NCI-H82 (cell line): ENCODE measurements at regions not wholly inside any gene's neighbourhood (a gene's known extent, or its start where the extent isn't known, plus 50 kb on each side); places are given as distances from the start of the nearest gene placed in this dataset.
A peak's percentile ranks its signal among the peaks of the same experiment; 100 is the strongest.

Experiments
- DNase-seq: peaks from one replicate; lab custom pipeline; 2025; lab: John Stamatoyannopoulos, UW

DNA sequence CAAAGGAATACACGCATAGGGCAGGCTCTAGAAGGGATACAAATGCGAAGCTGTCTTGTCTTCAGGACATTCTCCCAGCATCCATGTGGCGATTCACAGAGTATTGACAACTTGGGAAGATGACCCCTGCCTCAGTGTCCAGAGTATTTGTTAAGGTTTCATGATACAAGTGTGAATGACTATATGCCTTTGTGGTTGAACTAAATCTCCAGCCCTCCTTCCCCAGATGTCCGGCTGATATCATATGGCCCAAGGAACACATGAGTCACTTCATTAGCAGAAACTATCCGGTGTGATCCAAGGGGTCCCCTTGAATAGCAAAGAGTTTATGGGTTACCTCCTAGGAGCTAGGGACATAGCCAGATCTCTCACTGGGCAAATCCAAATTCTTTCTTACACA is 151.0 kb downstream of the INSIG2 start:
- no peak for DNase-seq

DNA sequence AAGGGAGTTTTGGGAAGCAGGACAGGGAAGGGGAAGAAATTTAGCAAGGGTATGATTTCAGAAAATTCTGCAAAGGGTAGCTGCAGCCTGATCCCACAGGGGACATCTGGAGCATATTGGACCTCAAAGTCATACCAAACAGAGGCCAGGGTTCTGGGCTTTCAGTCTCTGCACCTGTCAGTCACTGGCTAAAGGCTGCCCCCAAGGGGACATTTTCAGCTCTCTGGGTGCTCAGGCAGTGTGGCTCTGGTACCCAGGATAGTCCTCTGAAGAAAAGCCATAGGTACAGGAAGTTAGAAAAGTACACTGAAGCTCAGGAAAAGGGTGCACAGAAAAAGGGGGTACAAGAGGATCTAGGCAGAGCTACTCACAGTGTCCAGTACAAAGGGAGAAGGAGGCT is 149.2 kb downstream of the INSIG2 start:
- DNase-seq = no peak

DNA sequence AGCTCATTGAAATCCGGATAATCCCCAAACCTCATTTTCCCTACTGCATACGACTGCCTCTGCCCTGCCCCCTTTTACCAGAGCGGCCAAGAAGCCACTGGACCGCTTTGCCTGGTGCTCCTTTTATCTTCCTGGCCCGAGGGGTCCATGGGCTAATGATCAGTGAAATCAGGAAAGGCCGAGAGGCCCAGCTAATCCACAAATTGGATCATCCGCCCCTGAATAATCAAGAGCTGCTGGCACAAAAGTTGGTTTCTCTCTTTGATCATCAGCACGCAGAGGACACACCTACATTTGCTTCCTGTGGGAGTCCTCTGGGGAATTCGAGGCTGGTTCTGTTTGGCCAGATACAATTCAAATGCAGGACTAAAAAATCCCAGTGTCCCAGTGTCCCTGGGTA is 144.5 kb downstream of the INSIG2 start:
- DNase-seq = peak; percentile 79

DNA sequence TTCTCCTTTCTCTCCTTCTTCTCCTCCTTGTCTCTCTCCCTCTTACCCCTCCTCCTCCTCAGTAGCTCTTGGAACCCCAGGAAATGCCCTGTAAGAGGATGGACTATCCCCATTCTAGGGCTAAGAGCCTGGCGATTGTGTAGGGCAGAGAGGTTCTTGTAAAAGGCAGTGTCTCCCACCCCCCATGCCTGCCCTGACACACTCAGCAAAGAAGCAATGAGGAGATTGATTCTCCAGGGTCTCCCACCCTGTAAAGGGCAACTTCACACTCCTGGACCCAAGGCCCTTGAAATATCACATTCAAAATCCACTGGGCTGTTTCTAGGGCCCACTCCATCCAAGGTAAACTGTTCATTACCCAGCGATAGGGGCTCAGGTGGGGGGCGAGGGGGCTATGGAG is 144.1 kb downstream of the INSIG2 start:
- no peak for DNase-seq

DNA sequence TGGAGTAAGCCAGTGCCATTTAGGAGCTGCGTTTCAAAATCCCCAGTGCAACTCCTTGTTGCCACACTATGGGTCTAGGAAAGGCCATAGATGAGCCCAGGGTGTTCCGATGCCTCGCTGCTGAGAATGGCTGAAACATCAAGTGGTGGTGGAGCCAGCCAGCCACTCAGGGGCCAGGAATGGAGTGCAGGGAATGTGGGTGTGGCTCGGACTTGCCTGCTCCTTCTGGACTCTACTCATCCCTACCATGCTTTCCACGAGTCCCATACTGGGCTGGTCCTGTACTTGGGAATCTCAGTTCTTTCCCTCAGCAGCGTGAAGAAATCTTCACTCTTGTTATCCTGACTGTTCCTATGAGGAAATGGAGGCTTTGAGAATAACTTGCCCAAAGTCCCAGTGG is 143.5 kb downstream of the INSIG2 start:
- DNase-seq = no peak

DNA sequence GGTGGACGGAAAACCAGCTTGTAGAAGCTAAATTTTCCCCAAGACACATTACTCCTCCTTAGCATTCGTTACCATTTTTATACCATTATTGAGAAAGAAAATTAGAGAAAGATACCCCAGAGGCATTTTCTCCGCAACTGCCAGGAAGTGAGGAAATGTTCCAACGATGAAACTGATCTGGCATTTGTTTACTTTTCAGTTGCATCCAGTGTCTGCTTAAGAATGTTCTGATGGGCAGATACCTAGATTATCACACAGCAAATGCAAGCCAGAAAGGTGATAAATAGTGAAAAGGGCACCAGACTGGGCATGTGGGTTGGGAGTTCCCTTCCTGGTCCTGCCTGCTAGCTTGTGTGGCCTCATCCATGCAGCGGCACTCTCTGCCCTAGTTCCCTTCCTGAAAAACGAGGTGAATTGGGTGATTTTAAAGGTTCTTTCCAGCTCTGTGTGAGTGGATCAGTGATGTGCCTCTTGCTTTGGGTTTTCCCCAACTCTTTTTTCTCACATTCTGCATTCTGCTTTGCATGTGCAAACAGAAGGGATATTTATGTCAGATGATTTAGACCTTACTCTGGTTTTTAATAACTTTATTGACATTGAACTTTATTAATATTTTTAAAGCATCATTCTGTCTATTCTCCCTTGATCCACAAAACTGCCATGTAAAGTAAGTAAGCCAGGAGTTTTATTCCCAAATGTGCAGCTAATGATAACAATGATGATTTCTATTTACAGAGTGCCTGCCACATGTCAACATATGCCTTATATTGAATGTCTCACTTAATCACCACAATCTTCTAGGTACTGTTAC is 139.6 kb downstream of the INSIG2 start:
- DNase-seq = no peak

DNA sequence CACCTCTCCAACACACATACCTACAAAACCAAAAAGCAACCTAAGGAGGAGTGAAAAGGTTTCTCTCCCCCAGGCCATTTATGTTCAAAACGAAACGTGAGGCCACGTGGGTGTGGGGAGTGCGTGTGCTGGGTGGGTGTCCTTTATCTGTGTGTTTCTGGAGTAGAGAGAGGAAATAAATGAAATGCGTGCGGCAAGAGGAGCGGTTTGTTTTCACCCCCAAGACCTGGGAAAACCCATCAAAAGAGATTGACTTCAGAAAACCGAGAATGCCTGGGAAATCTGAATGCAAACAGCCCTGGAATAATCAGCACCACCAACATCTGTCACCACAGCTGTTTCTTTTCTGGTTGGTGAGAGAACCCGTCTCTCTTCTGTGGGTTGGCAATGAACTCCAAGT is 137.4 kb downstream of the INSIG2 start:
- no peak for DNase-seq

DNA sequence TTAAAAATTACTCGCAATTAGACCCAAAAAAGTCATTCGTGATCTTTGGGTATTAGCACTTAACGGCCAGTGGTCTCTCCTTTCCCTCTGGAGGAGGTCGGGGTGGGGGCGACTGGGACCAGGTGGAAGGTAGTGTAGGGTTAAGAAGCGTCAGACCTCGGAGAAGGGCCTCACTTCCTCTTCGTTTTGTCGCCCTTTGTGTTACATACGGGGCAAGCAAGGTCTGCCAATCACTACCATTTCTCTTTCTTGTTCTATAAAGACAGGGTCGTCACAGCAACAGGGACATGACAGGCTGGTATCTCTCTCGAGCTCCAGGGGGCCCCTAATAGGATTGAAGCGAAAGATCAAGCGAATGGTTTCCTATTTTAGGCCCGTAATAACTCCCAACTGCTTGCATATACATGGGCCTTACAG is 136.6 kb downstream of the INSIG2 start:
- DNase-seq = peak; percentile 47

DNA sequence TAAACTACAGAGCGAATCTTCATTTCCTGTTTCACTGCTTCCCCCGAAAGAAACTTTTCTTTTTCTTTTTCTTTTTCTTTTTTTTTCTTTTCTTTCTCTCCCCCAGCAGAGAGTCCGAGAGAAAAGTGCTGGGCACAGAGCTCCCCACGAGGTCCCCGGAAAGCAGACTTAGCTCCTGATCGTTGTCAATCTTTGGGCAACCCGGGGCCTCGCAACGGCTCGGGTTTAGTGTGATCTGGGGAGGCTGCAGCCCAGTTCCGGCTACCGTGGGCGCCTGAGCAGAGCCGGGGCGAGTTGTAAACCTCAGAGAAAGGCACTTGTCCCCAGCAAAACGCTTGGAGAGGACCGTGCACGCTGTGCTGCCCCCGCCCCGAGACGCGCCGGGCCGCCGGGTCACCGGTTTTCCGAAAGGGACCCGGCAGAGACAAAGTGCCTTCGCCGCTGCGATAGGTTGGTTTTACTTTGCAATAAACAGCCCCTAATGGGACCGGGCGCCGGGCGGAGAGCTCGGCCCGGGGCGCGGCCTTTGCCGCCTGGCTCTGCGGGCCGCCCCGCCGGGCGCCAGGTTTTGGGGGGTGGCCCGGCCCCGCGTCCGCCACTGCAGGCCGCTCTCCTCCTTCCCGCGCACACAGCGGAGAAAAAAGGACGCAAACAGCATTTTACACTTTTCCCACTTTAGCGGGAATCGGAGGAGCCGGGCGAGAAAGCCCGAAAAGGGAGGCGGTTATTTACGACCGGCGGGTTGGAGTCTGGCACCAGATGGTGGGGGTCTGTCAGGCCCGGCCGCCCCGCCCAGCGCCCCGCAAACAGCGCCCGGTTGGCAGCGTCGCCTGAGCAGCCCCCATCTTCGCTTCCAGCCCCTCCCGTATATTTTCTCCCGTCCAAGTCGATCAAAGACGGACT is 136.0 kb downstream of the INSIG2 start:
- DNase-seq = peak; percentile 28

DNA sequence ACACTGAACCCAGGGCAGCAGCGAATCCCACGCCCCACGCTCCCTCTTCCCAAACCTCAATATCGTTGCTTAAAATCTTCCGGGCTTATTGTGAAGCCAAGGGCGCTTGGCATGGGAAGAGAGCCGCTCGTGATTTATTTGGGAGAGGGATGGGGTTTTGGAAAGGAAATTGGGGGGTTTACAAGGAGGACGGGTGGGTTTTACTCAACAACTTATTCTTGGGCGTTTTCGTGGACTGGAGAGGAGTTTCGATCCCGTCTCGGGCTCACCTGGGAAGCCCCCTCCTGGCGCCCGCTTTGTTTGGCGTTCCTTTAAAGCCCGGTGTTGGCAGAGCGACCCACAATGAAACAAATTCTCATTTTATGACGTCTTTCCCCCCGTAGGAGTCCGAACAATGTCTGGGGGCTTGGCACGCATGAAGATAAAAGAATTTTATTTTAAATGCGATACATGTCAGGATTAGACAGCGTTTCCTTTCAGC is 135.3 kb downstream of the INSIG2 start:
- DNase-seq = peak; percentile 37

DNA sequence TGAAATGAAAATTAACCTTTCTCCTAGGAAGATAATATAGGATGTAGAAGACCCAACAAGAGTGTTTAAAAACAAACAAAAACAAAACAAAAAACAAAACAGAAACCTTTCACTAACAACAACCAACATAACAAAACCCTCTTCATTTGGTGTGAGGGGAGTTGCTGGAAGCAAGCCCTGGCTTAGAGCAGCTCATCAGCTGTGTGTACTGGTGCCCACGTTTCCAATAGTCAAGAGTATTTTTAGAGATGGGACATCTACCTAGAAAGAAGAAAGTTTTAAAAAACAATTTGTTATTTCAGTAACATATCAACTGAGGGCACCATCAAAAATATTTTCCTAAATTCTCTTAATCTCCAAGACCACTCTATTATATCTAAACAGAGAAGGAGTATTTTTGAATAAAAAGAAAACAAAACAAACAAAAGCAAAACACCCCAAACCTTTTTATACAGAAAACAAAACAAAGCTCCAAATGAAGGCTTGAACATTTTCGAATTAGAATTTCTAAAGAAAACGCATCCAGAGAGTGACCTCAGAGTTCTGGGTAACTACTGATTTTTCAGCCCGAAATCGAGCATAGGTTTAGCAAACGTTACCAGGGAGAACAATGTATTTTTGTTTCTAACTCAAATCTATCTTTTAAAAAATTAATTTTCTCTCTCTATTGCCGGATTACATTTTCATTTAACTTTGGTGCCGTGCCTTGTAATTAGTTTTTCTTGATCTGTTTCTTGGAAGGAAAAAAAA is 134.6 kb downstream of the INSIG2 start:
- peak; percentile 21 for DNase-seq

DNA sequence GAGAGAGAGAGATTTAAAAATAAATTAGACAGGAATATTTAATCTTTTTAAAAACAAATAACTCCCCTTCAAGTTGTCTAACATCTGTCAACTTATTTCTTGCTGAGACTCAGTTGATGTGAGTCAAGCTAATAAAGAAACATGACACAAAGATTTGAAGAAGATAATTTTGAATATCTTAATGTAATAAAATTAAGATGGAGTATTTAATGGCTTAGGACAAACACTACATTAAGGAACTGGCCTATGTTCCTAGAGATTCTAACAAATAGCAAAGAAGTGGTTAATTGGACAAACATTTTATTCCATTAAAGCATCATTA is 134.0 kb downstream of the INSIG2 start:
- DNase-seq = no peak

DNA sequence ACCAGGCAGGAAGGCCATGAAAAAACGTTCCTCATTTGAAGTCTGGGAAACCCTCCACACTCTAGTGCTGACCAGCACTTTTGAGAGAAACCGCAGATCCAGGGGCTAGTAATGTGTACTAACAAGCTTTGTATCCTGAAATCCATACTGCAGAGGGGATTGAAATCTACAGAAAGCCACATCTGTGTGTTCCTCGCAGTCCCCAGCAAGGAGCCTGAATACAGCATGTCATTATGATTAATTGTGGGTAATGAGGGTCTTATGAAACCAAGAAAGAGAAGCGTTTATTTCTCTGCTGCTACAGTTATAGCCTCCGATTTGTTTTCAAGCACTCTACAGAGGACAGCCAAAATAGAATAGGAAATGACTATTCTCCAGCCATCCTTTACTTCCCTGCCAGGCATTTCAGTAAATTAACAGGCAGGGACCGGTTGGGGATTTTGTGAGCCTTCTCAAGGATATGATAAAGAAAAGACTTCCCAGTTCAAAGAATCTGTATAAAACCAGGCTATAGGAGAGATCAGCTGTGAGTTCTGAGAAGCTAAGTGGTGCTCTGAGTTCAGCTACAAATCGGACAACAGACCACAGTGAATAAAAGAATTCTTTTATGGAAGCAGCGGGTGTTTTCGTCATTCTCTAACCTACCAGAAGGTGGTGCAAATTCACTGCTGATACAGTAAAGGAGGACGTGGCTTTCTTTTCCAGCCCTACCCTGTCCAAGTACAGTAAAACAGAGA is 133.4 kb downstream of the INSIG2 start:
- peak; percentile 83 for DNase-seq

DNA sequence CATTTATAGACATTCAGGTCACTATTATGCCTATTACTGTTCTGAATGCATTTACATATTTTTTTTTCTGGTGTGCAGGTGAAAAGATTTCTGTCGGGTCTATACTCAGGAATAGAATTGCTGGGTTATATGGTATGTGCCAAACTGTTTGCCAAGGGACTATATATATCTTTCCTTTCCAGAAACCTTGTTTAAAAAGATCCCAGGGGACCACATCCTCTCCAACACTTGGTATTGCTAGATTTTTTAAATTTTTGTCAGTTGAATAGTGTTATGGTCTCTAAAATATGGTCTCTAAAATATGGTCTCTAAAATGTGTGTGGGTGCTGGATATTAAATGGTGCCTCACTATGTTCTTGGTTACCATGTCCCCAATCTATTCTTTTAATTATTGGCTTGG is 131.3 kb downstream of the INSIG2 start:
- no peak for DNase-seq

DNA sequence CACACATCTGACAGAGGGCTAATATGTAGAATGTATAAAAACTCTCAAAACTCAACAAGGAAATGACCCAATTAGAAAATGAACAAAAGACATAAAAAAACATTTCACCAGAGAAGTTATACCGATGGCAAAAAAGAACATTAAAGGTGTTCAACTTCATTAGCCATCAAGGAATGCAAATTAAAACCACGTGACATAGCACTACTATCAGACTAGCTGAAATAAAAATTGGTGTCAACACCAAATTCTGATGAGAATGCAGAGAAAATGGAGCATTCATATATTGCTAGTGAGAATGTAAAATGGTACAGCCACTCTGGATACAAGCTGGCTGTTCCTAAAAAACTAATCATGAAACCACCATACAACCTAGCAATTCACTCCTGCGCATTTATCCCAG is 128.0 kb downstream of the INSIG2 start:
- DNase-seq = no peak

DNA sequence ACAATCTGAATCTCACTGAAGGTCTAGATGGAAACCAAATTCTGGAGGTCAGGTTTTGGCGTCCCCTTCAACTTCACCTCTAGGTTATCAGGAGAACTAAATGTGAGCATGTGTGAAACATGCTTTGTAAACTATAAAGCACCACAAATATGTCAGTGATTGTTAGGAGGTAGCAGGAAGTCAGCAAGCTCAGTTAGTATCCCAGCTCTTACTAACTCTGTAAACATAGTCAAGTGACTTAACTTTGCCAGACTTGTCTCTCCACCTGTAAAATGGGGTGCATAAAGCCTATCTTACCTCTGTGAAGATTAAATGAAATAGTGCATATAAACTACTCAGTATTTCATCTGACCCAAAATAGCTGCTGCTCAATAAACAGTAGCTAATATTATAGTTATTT is 121.5 kb downstream of the INSIG2 start:
- DNase-seq = no peak

DNA sequence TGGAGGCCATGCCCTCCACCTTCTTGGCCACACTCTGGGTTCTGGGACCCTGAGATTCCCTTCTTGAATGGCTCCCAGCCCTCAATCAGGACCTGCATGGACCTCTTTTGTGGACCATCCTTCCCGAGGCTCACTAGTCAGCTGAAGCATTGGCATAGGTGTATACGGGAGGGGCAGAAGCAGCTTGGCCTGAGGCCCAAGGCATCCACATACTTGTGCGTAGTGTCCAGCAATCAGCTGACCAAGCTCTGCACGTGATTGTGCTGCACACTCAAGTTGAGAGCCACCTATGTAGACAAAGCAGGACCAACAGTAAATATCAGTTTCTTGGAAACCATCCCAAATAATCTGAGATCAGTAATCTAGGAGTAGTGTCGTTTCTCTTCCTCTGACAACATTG is 119.6 kb downstream of the INSIG2 start:
- no peak for DNase-seq

DNA sequence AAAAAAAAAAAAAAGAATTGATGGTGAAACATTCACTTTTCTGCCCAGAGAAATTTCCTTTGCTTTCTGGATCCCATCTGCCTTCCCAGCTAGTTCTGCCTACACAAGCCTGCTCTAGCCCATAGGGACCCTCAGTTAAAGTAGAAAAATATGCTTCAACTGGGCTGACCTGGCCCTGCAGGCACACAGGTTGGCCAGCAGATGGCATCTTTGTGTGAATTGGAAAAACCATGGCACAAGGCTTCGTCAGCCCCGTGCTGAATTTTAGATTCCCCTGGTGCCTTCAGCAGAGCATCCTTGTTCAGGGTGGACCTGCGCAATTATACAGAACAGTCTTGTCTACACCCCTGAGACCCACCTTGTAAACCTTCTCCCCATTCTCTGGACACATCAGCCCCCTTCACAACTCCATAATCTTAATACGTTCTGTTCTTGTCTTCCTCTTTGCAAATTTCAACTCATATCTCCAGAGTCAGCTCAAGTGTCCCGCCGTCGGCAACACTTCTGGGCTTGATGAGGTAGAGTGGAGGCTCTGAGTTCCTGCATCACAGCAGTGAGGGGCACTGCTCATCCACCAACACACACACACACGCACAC is 114.5 kb downstream of the INSIG2 start:
- DNase-seq = peak; percentile 73

DNA sequence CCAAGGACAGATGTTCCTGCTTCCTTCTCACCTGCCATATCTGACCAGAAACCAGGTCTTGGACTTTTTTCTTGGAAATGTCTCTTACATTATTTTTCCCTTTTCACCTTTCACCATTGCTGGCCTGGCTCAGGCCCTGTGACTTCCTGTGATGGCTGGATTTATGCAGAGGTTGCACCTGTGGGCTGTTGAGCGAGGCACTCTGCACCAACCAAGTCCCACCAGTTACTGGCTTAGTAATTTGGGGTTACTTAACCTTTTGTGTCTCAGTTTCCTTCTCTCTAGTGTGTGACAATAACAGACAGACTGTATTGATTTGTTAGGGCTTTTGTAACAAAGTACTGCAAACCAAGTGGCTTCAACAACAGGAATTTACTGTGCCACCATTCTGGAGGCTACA is 110.0 kb downstream of the INSIG2 start:
- DNase-seq = no peak

DNA sequence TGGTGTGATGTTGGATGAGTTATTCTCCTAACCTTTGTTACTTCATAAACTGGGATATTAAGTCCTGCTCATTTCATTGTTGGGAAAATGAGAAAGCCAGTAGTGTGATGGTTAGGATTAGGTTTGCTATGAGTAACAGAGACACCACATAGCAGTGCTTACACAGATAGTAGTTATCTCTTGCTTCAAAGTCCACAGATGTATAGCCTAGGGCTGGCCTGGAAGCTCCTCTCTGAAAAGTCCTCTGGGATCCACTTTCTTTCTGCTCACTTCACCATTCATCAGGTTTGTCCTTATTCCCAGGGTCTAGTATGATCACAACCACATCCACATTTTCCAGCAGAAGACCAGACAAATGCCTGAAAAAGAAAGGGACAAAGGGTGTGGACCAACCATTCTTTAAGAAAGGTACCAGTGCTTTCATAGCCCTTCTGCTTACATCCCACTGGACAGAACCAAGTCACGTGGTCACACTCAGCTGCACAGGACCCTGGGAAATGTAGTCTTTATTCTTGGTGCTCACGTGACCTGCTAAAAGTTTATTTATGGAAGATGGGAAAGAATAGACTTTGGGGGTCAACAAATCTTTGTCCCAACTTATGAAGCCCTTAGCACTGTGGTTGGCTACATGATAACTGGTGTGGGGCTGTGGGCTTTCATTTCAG is 108.9 kb downstream of the INSIG2 start:
- peak; percentile 37 for DNase-seq

DNA sequence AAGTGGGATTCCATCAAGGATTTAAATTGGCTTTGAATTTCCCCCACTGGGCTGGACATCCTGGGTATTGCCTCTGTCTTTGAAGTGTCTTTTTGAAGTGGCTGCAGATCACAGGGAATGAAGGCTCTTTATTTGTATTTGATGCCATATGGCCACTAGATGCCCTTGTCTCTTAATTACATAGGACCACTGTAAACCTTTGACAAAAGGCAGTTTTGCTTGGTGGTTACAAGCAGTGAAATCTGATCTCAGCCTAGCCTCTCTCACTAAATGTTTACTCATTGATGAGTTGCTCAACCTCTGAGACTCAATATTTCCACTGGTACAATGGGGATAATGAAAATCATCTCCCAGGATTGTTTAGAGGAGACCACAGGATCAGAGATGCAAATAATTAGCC is 102.2 kb downstream of the INSIG2 start:
- DNase-seq = no peak
